ENCODE measurements at regions not wholly inside any gene's neighbourhood (a gene's known extent, or its start where the extent isn't known, plus 50 kb on each side); places are given as distances from the start of the nearest gene placed in this dataset.

GRCh38 chr20:52757411-52757810 lies 214.7 kb upstream of the TSHZ2 start:
- Histone ChIP-seq H3K9me3 (ENCODE audit: low read depth) (no peaks in the 10 kb centered on the region), H3K27me3 (replicated peaks; ENCODE audit: insufficient read depth) (no peaks in the 10 kb centered on the region), H2AFZ (no peak overlapping the region), H3K4me1 (ENCODE audit: insufficient read depth) (no peaks in the 10 kb centered on the region), H4K20me1 (ENCODE audit: insufficient read depth) (no peaks in the 10 kb centered on the region), H3F3A (ENCODE audit: insufficient read depth) (no peaks in the 10 kb centered on the region), H3K79me2 (ENCODE audit: insufficient read depth) (no peaks in the 10 kb centered on the region), H3K9ac (no peak overlapping the region), H3K36me3 (ENCODE audit: low read depth) (no peaks in the 10 kb centered on the region), H3K9me2 (ENCODE audit: insufficient read depth) (no peaks in the 10 kb centered on the region), H3K4me3 (no peak overlapping the region), H3K27ac (no peak overlapping the region), H3K4me2 (ENCODE audit: unreplicated experiment) (no peak overlapping the region)
- no peak for DNase-seq
- in situ Hi-C loops (cut with MboI): no loop called here
- TF ChIP-seq EZH2phosphoT487 (IDR thresholded peaks at IDR 0.05; ENCODE audit: insufficient read depth, low read depth): no peak
- no peak for TF ChIP-seq EZH2 (IDR thresholded peaks at IDR 0.05; ENCODE audit: insufficient read depth, poor library complexity, severe bottlenecking)
- WGBS, 2 experiments (ENCODE audit: low coverage in 1 of 2, low lambda C conversion rate in 2 of 2, missing lambda C conversion rate in 2 of 2): 48 to 52% methylated on average over 3 of the region's 3 CpGs

GRCh38 chr20:52755744-52756143 lies 216.4 kb upstream of the TSHZ2 start:
- no peaks in the 10 kb centered on the region for H4K20me1 ChIP-seq (ENCODE audit: insufficient read depth)
- no peaks in the 10 kb centered on the region for H3K79me2 ChIP-seq (ENCODE audit: insufficient read depth)
- H3K27me3 ChIP-seq (replicated peaks; ENCODE audit: insufficient read depth): no peaks in the 10 kb centered on the region
- H2AFZ ChIP-seq: no peak overlapping the region
- no peak overlapping the region for H3K27ac ChIP-seq
- H3K4me1 ChIP-seq (ENCODE audit: insufficient read depth): no peaks in the 10 kb centered on the region
- no peak overlapping the region for H3K4me2 ChIP-seq (ENCODE audit: unreplicated experiment)
- no peak for DNase-seq
- H3K9me3 ChIP-seq (ENCODE audit: low read depth): no peaks in the 10 kb centered on the region
- no peak overlapping the region for H3K4me3 ChIP-seq
- H3K9ac ChIP-seq: no peak overlapping the region
- TF ChIP-seq EZH2phosphoT487 (IDR thresholded peaks at IDR 0.05; ENCODE audit: insufficient read depth, low read depth) (no peak), EZH2 (IDR thresholded peaks at IDR 0.05; ENCODE audit: insufficient read depth, poor library complexity, severe bottlenecking) (no peak)
- no peaks in the 10 kb centered on the region for H3K36me3 ChIP-seq (ENCODE audit: low read depth)
- no peaks in the 10 kb centered on the region for H3F3A ChIP-seq (ENCODE audit: insufficient read depth)
- WGBS, 2 experiments (ENCODE audit: low coverage in 1 of 2, low lambda C conversion rate in 2 of 2, missing lambda C conversion rate in 2 of 2): 29 to 35% methylated on average over 1 of the region's 1 CpG
- H3K9me2 ChIP-seq (ENCODE audit: insufficient read depth): no peaks in the 10 kb centered on the region
- in situ Hi-C loops (cut with MboI): no loop called here

- DNase-seq: peak; percentile 2
- no peaks in the 10 kb centered on the region for H3K9me2 ChIP-seq (ENCODE audit: insufficient read depth)
- no peaks in the 10 kb centered on the region for H4K20me1 ChIP-seq (ENCODE audit: insufficient read depth)
- no peaks in the 10 kb centered on the region for H3K27me3 ChIP-seq (replicated peaks; ENCODE audit: insufficient read depth)
- no peak overlapping the region for H3K9ac ChIP-seq
- in situ Hi-C loops (cut with MboI): no loop called here
- H3K4me3 ChIP-seq: no peak overlapping the region
- H3K27ac ChIP-seq: no peak overlapping the region
- no peaks in the 10 kb centered on the region for H3K9me3 ChIP-seq (ENCODE audit: low read depth)
- no peaks in the 10 kb centered on the region for H3K36me3 ChIP-seq (ENCODE audit: low read depth)
- no peak overlapping the region; the same call in 1 of the 2 replicates for H2AFZ ChIP-seq
- H3F3A ChIP-seq (ENCODE audit: insufficient read depth): no peaks in the 10 kb centered on the region
- no peaks in the 10 kb centered on the region for H3K4me1 ChIP-seq (ENCODE audit: insufficient read depth)
- no peaks in the 10 kb centered on the region for H3K79me2 ChIP-seq (ENCODE audit: insufficient read depth)
- H3K4me2 ChIP-seq (ENCODE audit: unreplicated experiment): no peak overlapping the region
- TF ChIP-seq EZH2 (IDR thresholded peaks at IDR 0.05; ENCODE audit: insufficient read depth, poor library complexity, severe bottlenecking): no peak
- no peak for TF ChIP-seq EZH2phosphoT487 (IDR thresholded peaks at IDR 0.05; ENCODE audit: insufficient read depth, low read depth)
Observed at GRCh38 chr20:52754366-52754765, 217.8 kb upstream of the TSHZ2 start.

- Histone ChIP-seq H3K27ac (no peak overlapping the region), H3K9ac (no peak overlapping the region), H3K9me3 (ENCODE audit: low read depth) (no peaks in the 10 kb centered on the region), H3K9me2 (ENCODE audit: insufficient read depth) (no peaks in the 10 kb centered on the region), H3K36me3 (ENCODE audit: low read depth) (no peaks in the 10 kb centered on the region), H3F3A (ENCODE audit: insufficient read depth) (no peaks in the 10 kb centered on the region), H3K4me1 (ENCODE audit: insufficient read depth) (peaks cover 14% of the 10 kb centered on the region), H2AFZ (no peak overlapping the region), H4K20me1 (ENCODE audit: insufficient read depth) (no peaks in the 10 kb centered on the region), H3K79me2 (ENCODE audit: insufficient read depth) (no peaks in the 10 kb centered on the region), H3K4me3 (no peak overlapping the region), H3K4me2 (ENCODE audit: unreplicated experiment) (no peak overlapping the region), H3K27me3 (replicated peaks; ENCODE audit: insufficient read depth) (no peaks in the 10 kb centered on the region)
- in situ Hi-C loops (cut with MboI): no loop called here
- 41 to 43% methylated on average over 5 of the region's 5 CpGs for WGBS, 2 experiments (ENCODE audit: low coverage in 1 of 2, low lambda C conversion rate in 2 of 2, missing lambda C conversion rate in 2 of 2)
- no peak for DNase-seq
- TF ChIP-seq EZH2 (IDR thresholded peaks at IDR 0.05; ENCODE audit: insufficient read depth, poor library complexity, severe bottlenecking) (no peak), EZH2phosphoT487 (IDR thresholded peaks at IDR 0.05; ENCODE audit: insufficient read depth, low read depth) (no peak)
Observed at GRCh38 chr20:52752023-52752422, 220.1 kb upstream of the TSHZ2 start.

- Histone ChIP-seq H3K9ac (no peak overlapping the region), H3K79me2 (ENCODE audit: insufficient read depth) (no peaks in the 10 kb centered on the region), H2AFZ (no peak overlapping the region), H3K9me3 (ENCODE audit: low read depth) (no peaks in the 10 kb centered on the region), H3K27me3 (replicated peaks; ENCODE audit: insufficient read depth) (no peaks in the 10 kb centered on the region), H3K27ac (no peak overlapping the region), H3K4me2 (ENCODE audit: unreplicated experiment) (no peak overlapping the region), H3F3A (ENCODE audit: insufficient read depth) (no peaks in the 10 kb centered on the region), H3K9me2 (ENCODE audit: insufficient read depth) (no peaks in the 10 kb centered on the region), H3K36me3 (ENCODE audit: low read depth) (no peaks in the 10 kb centered on the region), H3K4me1 (ENCODE audit: insufficient read depth) (peaks cover 14% of the 10 kb centered on the region), H4K20me1 (ENCODE audit: insufficient read depth) (no peaks in the 10 kb centered on the region), H3K4me3 (no peak overlapping the region)
- WGBS, 2 experiments (ENCODE audit: low coverage in 1 of 2, low lambda C conversion rate in 2 of 2, missing lambda C conversion rate in 2 of 2): 35 to 36% methylated on average over 3 of the region's 3 CpGs
- DNase-seq: no peak
- in situ Hi-C loops (cut with MboI): no loop called here
- no peak for TF ChIP-seq EZH2phosphoT487 (IDR thresholded peaks at IDR 0.05; ENCODE audit: insufficient read depth, low read depth)
- TF ChIP-seq EZH2 (IDR thresholded peaks at IDR 0.05; ENCODE audit: insufficient read depth, poor library complexity, severe bottlenecking): no peak
Observed at GRCh38 chr20:52751571-52751970, 220.6 kb upstream of the TSHZ2 start.
